ENCODE measurements at regions not wholly inside any gene's neighbourhood (a gene's known extent, or its start where the extent isn't known, plus 50 kb on each side); places are given as distances from the start of the nearest gene placed in this dataset.
A peak's percentile ranks its signal among the peaks of the same experiment; 100 is the strongest.

DNA sequence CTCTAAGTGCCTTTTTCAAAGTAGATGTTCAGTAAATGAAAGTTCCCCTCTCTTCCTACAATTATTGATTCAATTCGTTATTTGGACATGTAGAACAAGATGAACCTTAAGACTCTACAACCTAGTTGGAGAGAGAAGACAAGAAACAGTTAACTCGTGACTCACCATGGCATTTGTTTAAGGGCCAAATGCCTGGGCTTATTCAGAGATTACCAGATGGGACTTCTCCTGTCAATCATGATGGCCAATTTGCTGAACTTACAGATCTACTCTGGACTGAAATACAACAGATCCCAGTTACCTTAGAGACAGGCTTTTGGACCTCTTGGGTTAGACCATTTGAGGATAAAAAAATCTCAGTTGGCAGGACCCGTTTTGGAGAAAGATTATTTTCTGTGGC is 93.5 kb downstream of the C1orf94 start:
- Histone ChIP-seq H3K36me3 (no peaks in the 10 kb centered on the region), H3K9me3 (no peaks in the 10 kb centered on the region), H3K4me1 (no peaks in the 10 kb centered on the region), H3K4me3 (no peak overlapping the region), H3K27ac (replicated peaks in 1 of 4) (no peak overlapping the region), H3K27me3 (peaks cover 0 to 37% (median 2%) of the 10 kb centered on the region in 4 donors)
- 68% methylated on average over 3 of the region's 3 CpGs for WGBS
- intact Hi-C loops (cut with DNase I), result no loop called here
- DNase-seq (ENCODE audit: extremely low spot score), result no peak
- no peak for TF ChIP-seq CTCF (IDR thresholded peaks at IDR 0.05)
- TF ChIP-seq EP300 (IDR thresholded peaks at IDR 0.05), result no peak
- no peak for TF ChIP-seq POLR2AphosphoS5 (IDR thresholded peaks at IDR 0.05)
- TF ChIP-seq POLR2A (IDR thresholded peaks at IDR 0.05; ENCODE audit: low read depth), result no peak

DNA sequence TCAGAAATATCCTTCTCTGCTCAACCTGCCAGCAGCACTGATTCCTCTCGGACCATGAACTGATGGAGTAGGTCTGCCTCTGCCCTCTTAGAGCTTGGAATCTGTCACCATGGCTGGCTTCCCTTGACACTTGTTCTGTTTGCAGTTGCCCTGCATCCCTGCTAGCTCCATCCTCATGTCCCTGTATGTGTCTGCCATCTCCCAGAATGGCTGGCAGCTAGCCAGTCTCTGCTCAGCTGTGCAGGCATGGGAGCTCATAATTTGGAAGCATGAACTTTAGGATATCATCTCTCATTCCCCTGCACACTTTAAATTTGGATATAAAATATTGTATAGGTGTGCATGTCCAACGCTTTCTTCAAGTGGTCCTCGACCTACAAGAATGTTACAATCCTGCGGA is 95.4 kb downstream of the C1orf94 start:
- Histone ChIP-seq H3K27ac (replicated peaks in 1 of 4) (no peak overlapping the region), H3K27me3 (peaks cover 0 to 22% (median under 1%) of the 10 kb centered on the region in 4 donors), H3K9me3 (no peaks in the 10 kb centered on the region), H3K4me1 (no peaks in the 10 kb centered on the region), H3K4me3 (no peak overlapping the region), H3K36me3 (no peaks in the 10 kb centered on the region)
- no peak for DNase-seq (ENCODE audit: extremely low spot score)
- no peak for TF ChIP-seq CTCF (IDR thresholded peaks at IDR 0.05)
- TF ChIP-seq EP300 (IDR thresholded peaks at IDR 0.05), result no peak
- TF ChIP-seq POLR2AphosphoS5 (IDR thresholded peaks at IDR 0.05), result no peak
- no peak for TF ChIP-seq POLR2A (IDR thresholded peaks at IDR 0.05; ENCODE audit: low read depth)
- WGBS, result 83% methylated on average over 4 of the region's 4 CpGs
- intact Hi-C loops (cut with DNase I), result no loop called here

DNA sequence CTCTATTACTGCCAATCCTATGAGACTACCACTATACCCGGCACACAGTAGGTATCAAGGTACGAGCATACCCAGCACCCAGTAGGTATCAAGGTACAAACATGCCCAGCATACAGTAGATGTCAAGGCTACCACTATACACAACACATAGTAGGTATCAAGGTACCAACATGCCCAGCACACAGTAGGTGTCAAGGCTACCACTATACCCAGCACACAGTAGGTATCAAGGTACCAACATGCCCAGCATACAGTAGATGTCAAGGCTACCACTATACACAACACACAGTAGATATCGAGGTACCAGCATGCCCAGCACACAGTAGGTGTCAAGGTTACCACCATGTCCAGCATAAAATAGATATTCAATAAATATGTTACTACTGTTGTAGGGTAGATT is 98.4 kb downstream of the C1orf94 start:
- Histone ChIP-seq H3K36me3 (no peaks in the 10 kb centered on the region), H3K9me3 (no peaks in the 10 kb centered on the region), H3K4me1 (no peaks in the 10 kb centered on the region), H3K27me3 (peaks cover 0 to 17% (median 0%) of the 10 kb centered on the region in 4 donors), H3K27ac (replicated peaks in 1 of 4) (no peak overlapping the region), H3K4me3 (no peak overlapping the region)
- intact Hi-C loops (cut with DNase I), result no loop called here
- 91% methylated on average over 3 of the region's 3 CpGs for WGBS
- TF ChIP-seq POLR2A (IDR thresholded peaks at IDR 0.05; ENCODE audit: low read depth) (no peak), CTCF (IDR thresholded peaks at IDR 0.05) (no peak), POLR2AphosphoS5 (IDR thresholded peaks at IDR 0.05) (no peak), EP300 (IDR thresholded peaks at IDR 0.05) (no peak)
- no peak for DNase-seq (ENCODE audit: extremely low spot score)

GRCh38 chr1:34276606-34277005 is 99.9 kb downstream of the C1orf94 start:
- Histone ChIP-seq H3K27ac (replicated peaks in 1 of 4) (no peak overlapping the region), H3K4me1 (no peaks in the 10 kb centered on the region), H3K27me3 (peaks cover 0 to 21% (median 0%) of the 10 kb centered on the region in 4 donors), H3K9me3 (no peaks in the 10 kb centered on the region), H3K36me3 (no peaks in the 10 kb centered on the region), H3K4me3 (no peak overlapping the region)
- DNase-seq (ENCODE audit: extremely low spot score), result no peak
- no peak for TF ChIP-seq EP300 (IDR thresholded peaks at IDR 0.05)
- no peak for TF ChIP-seq CTCF (IDR thresholded peaks at IDR 0.05)
- TF ChIP-seq POLR2A (IDR thresholded peaks at IDR 0.05; ENCODE audit: low read depth), result no peak
- no peak for TF ChIP-seq POLR2AphosphoS5 (IDR thresholded peaks at IDR 0.05)
- intact Hi-C loops (cut with DNase I), result no loop called here

GRCh38 chr1:34277150-34277549 is 100.4 kb downstream of the C1orf94 start:
- no peak for TF ChIP-seq POLR2AphosphoS5 (IDR thresholded peaks at IDR 0.05)
- TF ChIP-seq CTCF (IDR thresholded peaks at IDR 0.05), result no peak
- no peak for TF ChIP-seq EP300 (IDR thresholded peaks at IDR 0.05)
- TF ChIP-seq POLR2A (IDR thresholded peaks at IDR 0.05; ENCODE audit: low read depth), result no peak
- H3K27ac ChIP-seq (replicated peaks in 1 of 4), result no peak overlapping the region
- H3K36me3 ChIP-seq, result no peaks in the 10 kb centered on the region
- H3K4me3 ChIP-seq, result no peak overlapping the region
- no peaks in the 10 kb centered on the region for H3K9me3 ChIP-seq
- WGBS, result 92% methylated on average over 2 of the region's 2 CpGs
- DNase-seq (ENCODE audit: extremely low spot score), result peak; percentile 86
- H3K4me1 ChIP-seq, result no peaks in the 10 kb centered on the region
- intact Hi-C loops (cut with DNase I), result no loop called here
- H3K27me3 ChIP-seq, result peaks cover 0 to 21% (median 0%) of the 10 kb centered on the region in 4 donors

Measured in esophagus muscularis mucosa (tissue), 4 donors.